AG04449 (cell line): ENCODE measurements at regions not wholly inside any gene's neighbourhood (a gene's known extent, or its start where the extent isn't known, plus 50 kb on each side); places are given as distances from the start of the nearest gene placed in this dataset.

Experiments
- CTCF ChIA-PET: fragments of 350-600 bp; formaldehyde crosslinking; extraction: SDS; loops from one replicate; lab custom pipeline; 2021; ENCODE audit warnings: antibody characterized with exemption; lab: Yijun Ruan, JAX
- POLR2A ChIA-PET: fragments of 400-600, 350-600 bp; formaldehyde crosslinking; extraction: SDS; loops from one replicate; lab custom pipeline; 2020; ENCODE audit warnings: antibody characterized with exemption, inconsistent platforms; lab: Yijun Ruan, JAX
- DNase-seq: peaks from one replicate; pipeline ENCODE4 v3.0.0-alpha.2; 2010; ENCODE audit warnings: low read depth, low spot score
- H3K4me3 ChIP-seq: 2 replicates; pipeline ENCODE4 v1.5.1; 2011; ENCODE audit warnings: low read depth, mild to moderate bottlenecking, control low read depth, low read length
- TF ChIP-seq, protein P1 (sequence below): IDR thresholded peaks from one replicate; pipeline ENCODE4 v1.5.1; 2011; ENCODE audit warnings: mild to moderate bottlenecking, moderate library complexity, low read length, control low read depth, inconsistent platforms; ENCODE audit not compliant: insufficient read depth; ENCODE audit errors: missing control alignments

DNA sequence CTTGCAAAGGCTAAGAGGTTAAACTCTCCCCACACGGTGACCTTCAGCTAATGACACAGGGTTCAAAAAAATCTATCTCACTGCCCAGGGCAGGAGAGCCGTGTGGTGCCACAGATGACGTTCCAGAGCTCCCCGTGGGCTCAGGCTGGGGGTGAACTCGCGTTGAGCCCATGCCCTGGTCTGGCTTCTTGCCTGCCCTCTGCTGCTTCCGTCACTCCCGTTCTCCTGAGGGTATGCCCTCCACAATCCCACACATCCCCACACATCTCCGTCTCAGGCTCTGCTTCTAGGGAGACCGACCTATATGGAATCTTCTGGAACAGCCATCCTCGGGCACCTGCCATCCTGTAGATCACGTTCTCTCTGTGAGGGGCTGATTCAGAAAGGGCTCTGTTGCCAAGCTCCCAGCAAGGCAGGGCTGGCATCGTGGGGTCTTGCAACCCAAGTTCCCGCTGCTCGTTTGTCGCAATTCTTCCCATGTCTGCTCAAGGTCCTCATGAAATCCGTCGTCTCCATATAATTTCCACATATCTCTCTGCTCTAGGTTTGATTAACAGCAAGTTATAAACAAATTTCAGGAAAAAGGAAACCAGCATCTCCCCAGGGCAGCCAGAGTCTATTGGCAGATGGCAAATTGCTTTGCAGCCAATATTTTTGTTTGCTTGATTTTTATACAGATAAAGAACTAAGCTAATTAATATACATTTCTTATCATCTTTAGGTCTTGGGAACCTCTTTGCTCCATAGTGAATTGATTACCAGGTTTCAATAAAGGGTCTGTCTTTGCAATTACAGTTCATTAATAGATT is 278.2 kb downstream of the PTPRU start:
- POLR2A ChIA-PET: no interaction called here
- CTCF ChIA-PET: interaction anchor here (0.5 to 2.3 kb wide), 3 partner anchors 46 to 1193 kb away, joined by 3 to 12 read pairs (median 5); no protein-coding TSS in a partner anchor
- H3K4me3 ChIP-seq: no peak overlapping the region
- TF ChIP-seq, protein P1, sequence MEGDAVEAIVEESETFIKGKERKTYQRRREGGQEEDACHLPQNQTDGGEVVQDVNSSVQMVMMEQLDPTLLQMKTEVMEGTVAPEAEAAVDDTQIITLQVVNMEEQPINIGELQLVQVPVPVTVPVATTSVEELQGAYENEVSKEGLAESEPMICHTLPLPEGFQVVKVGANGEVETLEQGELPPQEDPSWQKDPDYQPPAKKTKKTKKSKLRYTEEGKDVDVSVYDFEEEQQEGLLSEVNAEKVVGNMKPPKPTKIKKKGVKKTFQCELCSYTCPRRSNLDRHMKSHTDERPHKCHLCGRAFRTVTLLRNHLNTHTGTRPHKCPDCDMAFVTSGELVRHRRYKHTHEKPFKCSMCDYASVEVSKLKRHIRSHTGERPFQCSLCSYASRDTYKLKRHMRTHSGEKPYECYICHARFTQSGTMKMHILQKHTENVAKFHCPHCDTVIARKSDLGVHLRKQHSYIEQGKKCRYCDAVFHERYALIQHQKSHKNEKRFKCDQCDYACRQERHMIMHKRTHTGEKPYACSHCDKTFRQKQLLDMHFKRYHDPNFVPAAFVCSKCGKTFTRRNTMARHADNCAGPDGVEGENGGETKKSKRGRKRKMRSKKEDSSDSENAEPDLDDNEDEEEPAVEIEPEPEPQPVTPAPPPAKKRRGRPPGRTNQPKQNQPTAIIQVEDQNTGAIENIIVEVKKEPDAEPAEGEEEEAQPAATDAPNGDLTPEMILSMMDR: no peak
- no peak for DNase-seq

DNA sequence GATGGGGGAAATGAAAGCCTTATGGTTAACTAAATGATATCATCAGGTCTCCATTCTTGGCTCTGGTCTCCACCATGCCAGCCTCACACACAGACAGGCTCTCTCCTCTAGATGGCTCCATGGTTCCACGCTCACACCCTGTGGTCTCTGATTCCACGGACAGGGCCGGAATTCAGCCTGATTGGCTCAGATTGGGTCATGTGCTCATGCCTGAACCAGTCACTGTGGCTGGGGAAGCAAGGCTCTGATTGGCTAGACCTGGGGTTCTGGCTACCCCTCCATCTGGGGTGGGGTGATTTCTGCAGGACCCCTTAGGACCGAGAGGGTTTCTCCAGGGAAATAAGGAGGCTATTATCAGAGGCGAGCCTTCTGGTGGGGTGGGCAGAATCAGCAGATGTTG is 277.0 kb downstream of the PTPRU start:
- CTCF ChIA-PET: interaction anchor here (2.3 kb wide), 1 partner anchor 1195 kb away, joined by 12 read pairs; no protein-coding TSS in a partner anchor
- H3K4me3 ChIP-seq: no peak overlapping the region
- POLR2A ChIA-PET: no interaction called here
- peak; percentile 10 for DNase-seq
- TF ChIP-seq, protein P1: peak; percentile 65

DNA sequence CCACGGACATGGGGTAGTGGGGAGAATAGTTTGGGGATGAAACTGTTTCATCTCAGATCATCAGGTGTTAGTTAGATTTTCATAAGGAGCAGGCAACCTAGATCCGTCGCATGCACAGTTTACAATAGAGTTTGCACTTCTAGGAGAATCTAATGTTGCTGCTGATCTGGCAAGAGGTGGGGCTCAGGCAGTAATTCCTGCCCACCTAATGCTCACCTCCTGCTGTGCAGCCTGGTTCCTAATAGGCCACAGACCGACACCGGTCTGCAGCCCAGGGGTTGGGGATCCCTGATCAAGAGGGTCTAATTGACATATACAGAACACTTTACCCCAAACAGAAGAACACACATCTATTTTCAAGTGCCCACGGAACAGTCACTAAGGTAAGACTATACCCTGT is 275.1 kb downstream of the PTPRU start:
- H3K4me3 ChIP-seq: no peak overlapping the region
- ChIA-PET CTCF (no interaction called here), POLR2A (no interaction called here)
- TF ChIP-seq, protein P1: no peak
- no peak for DNase-seq

GRCh38 chr1:29508458-29509107 is 272.3 kb downstream of the PTPRU start:
- CTCF ChIA-PET: no interaction called here
- TF ChIP-seq, protein P1: no peak
- DNase-seq: no peak
- H3K4me3 ChIP-seq: no peak overlapping the region
- POLR2A ChIA-PET: no interaction called here

DNA sequence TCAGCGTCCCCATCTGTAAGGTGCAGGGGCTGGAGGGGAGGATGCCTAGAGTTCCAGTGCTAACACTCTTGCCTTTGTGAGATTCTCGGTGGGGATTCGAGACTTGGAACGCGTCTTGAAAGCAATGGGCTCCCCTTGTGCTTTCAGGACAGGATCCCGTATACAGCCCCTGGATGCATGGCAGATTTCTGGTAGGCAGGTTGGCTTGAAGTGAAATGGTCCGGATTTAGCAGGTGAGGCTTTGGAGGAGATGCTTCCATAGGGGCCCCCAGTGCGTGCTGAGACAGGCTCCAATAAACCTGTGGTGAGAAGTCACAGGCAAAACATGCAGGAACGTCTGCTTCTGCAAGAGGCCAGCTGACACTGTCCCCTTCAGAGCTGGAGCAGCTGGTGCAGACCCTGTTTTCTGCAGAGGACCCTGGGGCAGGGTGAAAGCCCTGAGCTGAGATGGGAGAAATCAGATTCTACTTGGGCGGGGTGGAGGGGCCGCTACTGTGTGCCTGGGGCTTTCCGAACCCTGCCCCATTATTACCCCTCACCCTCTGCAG is 270.4 kb downstream of the PTPRU start:
- no peak overlapping the region for H3K4me3 ChIP-seq
- TF ChIP-seq, protein P1: no peak
- POLR2A ChIA-PET: no interaction called here
- no peak for DNase-seq
- CTCF ChIA-PET: no interaction called here

- no peak for DNase-seq
- POLR2A ChIA-PET: no interaction called here
- CTCF ChIA-PET: no interaction called here
Measured at GRCh38 chr1:29505532-29506220, 269.4 kb downstream of the PTPRU start.

More at GRCh38 chr1:29505532-29506220, 269.4 kb downstream of the PTPRU start:
- no peak overlapping the region for H3K4me3 ChIP-seq
- TF ChIP-seq, protein P1: no peak
